ENCODE measurements at regions not wholly inside any gene's neighbourhood (a gene's known extent, or its start where the extent isn't known, plus 50 kb on each side); places are given as distances from the start of the nearest gene placed in this dataset.

GRCh38 chr9:119829748-119830147 is 460.5 kb upstream of the BRINP1 start:
- Histone ChIP-seq H3K27me3 (ENCODE audit: control insufficient read depth, insufficient read depth, low read length) (no peaks in the 10 kb centered on the region), H3K9ac (ENCODE audit: low read length) (no peak overlapping the region)

GRCh38 chr9:119829186-119829585 is 460.0 kb upstream of the BRINP1 start:
- H3K4me1 ChIP-seq (ENCODE audit: control insufficient read depth, insufficient read depth, low read length) = no peaks in the 10 kb centered on the region

More at GRCh38 chr9:119829748-119830147, 460.5 kb upstream of the BRINP1 start:
- no peaks in the 10 kb centered on the region for H3K36me3 ChIP-seq (ENCODE audit: control insufficient read depth, insufficient read depth, low read length)
- H3K4me3 ChIP-seq (ENCODE audit: low read length) = no peak overlapping the region
- H3K4me1 ChIP-seq (ENCODE audit: control insufficient read depth, insufficient read depth, low read length) = no peaks in the 10 kb centered on the region
- H3K27ac ChIP-seq (ENCODE audit: low read depth, low read length) = no peak overlapping the region

GRCh38 chr9:119827526-119827925 is 458.3 kb upstream of the BRINP1 start:
- H3K4me1 ChIP-seq (ENCODE audit: control insufficient read depth, insufficient read depth, low read length) = no peaks in the 10 kb centered on the region
- no peak overlapping the region for H3K9ac ChIP-seq (ENCODE audit: low read length)
- no peaks in the 10 kb centered on the region for H3K36me3 ChIP-seq (ENCODE audit: control insufficient read depth, insufficient read depth, low read length)
- no peak overlapping the region for H3K4me3 ChIP-seq (ENCODE audit: low read length)
- H3K27me3 ChIP-seq (ENCODE audit: control insufficient read depth, insufficient read depth, low read length) = no peaks in the 10 kb centered on the region
- no peak overlapping the region for H3K27ac ChIP-seq (ENCODE audit: low read depth, low read length)

More at GRCh38 chr9:119829186-119829585, 460.0 kb upstream of the BRINP1 start:
- H3K27me3 ChIP-seq (ENCODE audit: control insufficient read depth, insufficient read depth, low read length) = no peaks in the 10 kb centered on the region
- H3K27ac ChIP-seq (ENCODE audit: low read depth, low read length) = no peak overlapping the region
- no peak overlapping the region for H3K4me3 ChIP-seq (ENCODE audit: low read length)
- no peaks in the 10 kb centered on the region for H3K36me3 ChIP-seq (ENCODE audit: control insufficient read depth, insufficient read depth, low read length)
- H3K9ac ChIP-seq (ENCODE audit: low read length) = no peak overlapping the region

GRCh38 chr9:119827126-119827525 is 457.9 kb upstream of the BRINP1 start:
- Histone ChIP-seq H3K36me3 (ENCODE audit: control insufficient read depth, insufficient read depth, low read length) (no peaks in the 10 kb centered on the region), H3K27ac (ENCODE audit: low read depth, low read length) (no peak overlapping the region), H3K27me3 (ENCODE audit: control insufficient read depth, insufficient read depth, low read length) (no peaks in the 10 kb centered on the region), H3K4me1 (ENCODE audit: control insufficient read depth, insufficient read depth, low read length) (no peaks in the 10 kb centered on the region), H3K9ac (ENCODE audit: low read length) (no peak overlapping the region), H3K4me3 (ENCODE audit: low read length) (no peak overlapping the region)

GRCh38 chr9:119818726-119819435 is 449.6 kb upstream of the BRINP1 start:
- Histone ChIP-seq H3K9ac (ENCODE audit: low read length) (no peak overlapping the region), H3K27ac (ENCODE audit: low read depth, low read length) (no peak overlapping the region), H3K36me3 (ENCODE audit: control insufficient read depth, insufficient read depth, low read length) (no peaks in the 10 kb centered on the region), H3K4me3 (ENCODE audit: low read length) (no peak overlapping the region), H3K27me3 (ENCODE audit: control insufficient read depth, insufficient read depth, low read length) (no peaks in the 10 kb centered on the region), H3K4me1 (ENCODE audit: control insufficient read depth, insufficient read depth, low read length) (no peaks in the 10 kb centered on the region)

- no peak overlapping the region for H3K9ac ChIP-seq (ENCODE audit: low read length)
- no peak overlapping the region for H3K27ac ChIP-seq (ENCODE audit: low read depth, low read length)
- no peaks in the 10 kb centered on the region for H3K36me3 ChIP-seq (ENCODE audit: control insufficient read depth, insufficient read depth, low read length)
- no peaks in the 10 kb centered on the region for H3K4me1 ChIP-seq (ENCODE audit: control insufficient read depth, insufficient read depth, low read length)
- no peak overlapping the region for H3K4me3 ChIP-seq (ENCODE audit: low read length)
- no peaks in the 10 kb centered on the region for H3K27me3 ChIP-seq (ENCODE audit: control insufficient read depth, insufficient read depth, low read length)
Observed at GRCh38 chr9:119810645-119811429, 441.6 kb upstream of the BRINP1 start.

- peaks cover 6% of the 10 kb centered on the region for H3K4me1 ChIP-seq (ENCODE audit: control insufficient read depth, insufficient read depth, low read length)
- no peaks in the 10 kb centered on the region for H3K27me3 ChIP-seq (ENCODE audit: control insufficient read depth, insufficient read depth, low read length)
- no peak overlapping the region for H3K9ac ChIP-seq (ENCODE audit: low read length)
- no peak overlapping the region for H3K27ac ChIP-seq (ENCODE audit: low read depth, low read length)
- H3K4me3 ChIP-seq (ENCODE audit: low read length) = no peak overlapping the region
- H3K36me3 ChIP-seq (ENCODE audit: control insufficient read depth, insufficient read depth, low read length) = no peaks in the 10 kb centered on the region
Observed at GRCh38 chr9:119803679-119804078, 434.4 kb upstream of the BRINP1 start.

GRCh38 chr9:119802621-119803020 is 433.4 kb upstream of the BRINP1 start:
- no peak overlapping the region for H3K4me3 ChIP-seq (ENCODE audit: low read length)
- peaks cover 6% of the 10 kb centered on the region for H3K4me1 ChIP-seq (ENCODE audit: control insufficient read depth, insufficient read depth, low read length)
- no peak overlapping the region for H3K27ac ChIP-seq (ENCODE audit: low read depth, low read length)
- H3K9ac ChIP-seq (ENCODE audit: low read length) = no peak overlapping the region
- H3K36me3 ChIP-seq (ENCODE audit: control insufficient read depth, insufficient read depth, low read length) = no peaks in the 10 kb centered on the region
- no peaks in the 10 kb centered on the region for H3K27me3 ChIP-seq (ENCODE audit: control insufficient read depth, insufficient read depth, low read length)

GRCh38 chr9:119802133-119802532 is 432.9 kb upstream of the BRINP1 start:
- H3K27ac ChIP-seq (ENCODE audit: low read depth, low read length) = no peak overlapping the region
- peaks cover 6% of the 10 kb centered on the region for H3K4me1 ChIP-seq (ENCODE audit: control insufficient read depth, insufficient read depth, low read length)
- H3K9ac ChIP-seq (ENCODE audit: low read length) = no peak overlapping the region
- no peaks in the 10 kb centered on the region for H3K27me3 ChIP-seq (ENCODE audit: control insufficient read depth, insufficient read depth, low read length)
- no peaks in the 10 kb centered on the region for H3K36me3 ChIP-seq (ENCODE audit: control insufficient read depth, insufficient read depth, low read length)
- no peak overlapping the region for H3K4me3 ChIP-seq (ENCODE audit: low read length)

- H3K27ac ChIP-seq (ENCODE audit: low read depth, low read length) = no peak overlapping the region
Observed at GRCh38 chr9:119801311-119801710, 432.1 kb upstream of the BRINP1 start.

GRCh38 chr9:119795395-119795794 is 426.2 kb upstream of the BRINP1 start:
- H3K27me3 ChIP-seq (ENCODE audit: control insufficient read depth, insufficient read depth, low read length) = no peaks in the 10 kb centered on the region
- no peaks in the 10 kb centered on the region for H3K4me1 ChIP-seq (ENCODE audit: control insufficient read depth, insufficient read depth, low read length)
- no peak overlapping the region for H3K9ac ChIP-seq (ENCODE audit: low read length)
- no peak overlapping the region for H3K27ac ChIP-seq (ENCODE audit: low read depth, low read length)
- H3K36me3 ChIP-seq (ENCODE audit: control insufficient read depth, insufficient read depth, low read length) = no peaks in the 10 kb centered on the region
- no peak overlapping the region for H3K4me3 ChIP-seq (ENCODE audit: low read length)

More at GRCh38 chr9:119801311-119801710, 432.1 kb upstream of the BRINP1 start:
- Histone ChIP-seq H3K4me3 (ENCODE audit: low read length) (no peak overlapping the region), H3K36me3 (ENCODE audit: control insufficient read depth, insufficient read depth, low read length) (no peaks in the 10 kb centered on the region), H3K4me1 (ENCODE audit: control insufficient read depth, insufficient read depth, low read length) (peaks cover 6% of the 10 kb centered on the region), H3K27me3 (ENCODE audit: control insufficient read depth, insufficient read depth, low read length) (no peaks in the 10 kb centered on the region), H3K9ac (ENCODE audit: low read length) (no peak overlapping the region)

- Histone ChIP-seq H3K27me3 (ENCODE audit: control insufficient read depth, insufficient read depth, low read length) (no peaks in the 10 kb centered on the region), H3K4me1 (ENCODE audit: control insufficient read depth, insufficient read depth, low read length) (no peaks in the 10 kb centered on the region), H3K4me3 (ENCODE audit: low read length) (no peak overlapping the region), H3K27ac (ENCODE audit: low read depth, low read length) (no peak overlapping the region), H3K9ac (ENCODE audit: low read length) (no peak overlapping the region), H3K36me3 (ENCODE audit: control insufficient read depth, insufficient read depth, low read length) (no peaks in the 10 kb centered on the region)
Observed at GRCh38 chr9:119794836-119795235, 425.6 kb upstream of the BRINP1 start.
